K562 (cell line): ENCODE measurements at regions not wholly inside any gene's neighbourhood (a gene's known extent, or its start where the extent isn't known, plus 50 kb on each side); places are given as distances from the start of the nearest gene placed in this dataset.

Experiments used
- BHLHE40 ChIP-seq: IDR thresholded peaks from 2 replicates; pipeline ENCODE4 v1.6.1; 2011; ENCODE audit warnings: low read length, improper control_type of control experiment
- CTCF ChIP-seq, 3 experiments: IDR thresholded peaks in 2 of 3; conservative IDR thresholded peaks in 1 of 3; 2 replicates each; pipeline ENCODE4 v1.5.1; 2011 to 2012; ENCODE audit warnings: low read length in 3 of 3, mild to moderate bottlenecking in 3 of 3, control low read depth in 2 of 3, improper control_type of control experiment in 1 of 3, inconsistent platforms in 1 of 3, low read depth in 1 of 3, mixed read lengths in 1 of 3, moderate library complexity in 1 of 3; ENCODE audit not compliant: insufficient read depth in 2 of 3
- FOXJ3 ChIP-seq: sonication (generic); formaldehyde crosslinking; IDR thresholded peaks from 2 replicates; pipeline ENCODE4 v1.4.0; 2020; ENCODE audit warnings: mild to moderate bottlenecking, missing genetic modification reagents
- FOXP4 ChIP-seq: sonication (generic); formaldehyde crosslinking; IDR thresholded peaks from 2 replicates; pipeline ENCODE4 v1.8.0; 2022; ENCODE audit warnings: mild to moderate bottlenecking, missing genetic modification reagents, borderline replicate concordance
- HBP1 ChIP-seq: fragments of 450-650 bp; formaldehyde crosslinking; IDR thresholded peaks from 2 replicates; pipeline ENCODE4 v1.4.0; 2022; ENCODE audit warnings: missing genetic modification characterization
- HDAC6 ChIP-seq: IDR thresholded peaks from 2 replicates; pipeline ENCODE4 v1.6.1; 2012; ENCODE audit warnings: low read depth, mild to moderate bottlenecking, control low read depth, inconsistent platforms, low read length, moderate library complexity
- KLF16 ChIP-seq: IDR thresholded peaks from 2 replicates; pipeline ENCODE4 v1.6.1; 2016; ENCODE audit warnings: antibody characterized with exemption
- MAZ ChIP-seq, 2 experiments: fragments of 450-650 bp in 1 of 2; sonication (generic) in 1 of 2; formaldehyde crosslinking; IDR thresholded peaks in 1 of 2; conservative IDR thresholded peaks in 1 of 2; 2 replicates each; pipeline versions ENCODE4 v1.4.0 to v1.5.0; 2020; ENCODE audit warnings: mild to moderate bottlenecking in 1 of 2, missing genetic modification reagents in 1 of 2
- PTRF ChIP-seq: fragments of 450-650 bp; IDR thresholded peaks from 2 replicates; pipeline ENCODE4 v1.6.1; 2016; ENCODE audit warnings: mild to moderate bottlenecking, missing genetic modification characterization, missing compliant biosample characterization
- RFX5 ChIP-seq: IDR thresholded peaks from 2 replicates; pipeline ENCODE4 v1.6.1; 2011; ENCODE audit warnings: low read depth, mild to moderate bottlenecking, improper control_type of control experiment, low read length
- TEAD2 ChIP-seq: fragments of 450-650 bp; IDR thresholded peaks from 2 replicates; pipeline ENCODE4 v1.6.1; 2016; ENCODE audit warnings: missing genetic modification characterization, control low read depth, missing compliant biosample characterization
- TGIF2 ChIP-seq: sonication (generic); formaldehyde crosslinking; IDR thresholded peaks from 2 replicates; pipeline ENCODE4 v1.8.1; 2022; ENCODE audit warnings: mild to moderate bottlenecking, missing genetic modification reagents, moderate library complexity
- ZBTB26 ChIP-seq: fragments of 450-650 bp; formaldehyde crosslinking; IDR thresholded peaks from 2 replicates; pipeline ENCODE4 v1.4.0; 2022; ENCODE audit warnings: missing genetic modification characterization

GRCh38 chr7:26096136-26096535, 55.9 kb upstream of the NFE2L3 start:
- no peak for TF ChIP-seq CTCF (IDR thresholded peaks at IDR 0.05 in 2 of 3, conservative IDR thresholded peaks at IDR 0.05 in 1 of 3; ENCODE audit: insufficient read depth in 2 of 3, low read depth in 1 of 3, low read length in 3 of 3)
- TF ChIP-seq TEAD2 (tag), result no peak
- no peak for TF ChIP-seq KLF16
- no peak for TF ChIP-seq TGIF2 (CRISPR knock-in tag)
- no peak for TF ChIP-seq RFX5
- no peak for TF ChIP-seq PTRF (tag)
- TF ChIP-seq BHLHE40, result no peak
- no peak for TF ChIP-seq HDAC6
- no peak for TF ChIP-seq HBP1 (CRISPR knock-in tag)
- no peak for TF ChIP-seq FOXJ3 (CRISPR knock-in tag)
- TF ChIP-seq ZBTB26 (CRISPR knock-in tag), result no peak
- TF ChIP-seq FOXP4, result no peak
- TF ChIP-seq MAZ (CRISPR knock-in tag; conservative IDR thresholded peaks at IDR 0.05 in 1 of 2, IDR thresholded peaks at IDR 0.05 in 1 of 2), result no peak
